Erythroblast (primary cell): ENCODE measurements at regions not wholly inside any gene's neighbourhood (a gene's known extent, or its start where the extent isn't known, plus 50 kb on each side); places are given as distances from the start of the nearest gene placed in this dataset.

Experiments
- GATA1 ChIP-seq: IDR thresholded peaks from 2 replicates; pipeline ENCODE4 v1.6.1; 2011; ENCODE audit warnings: low read depth, mild to moderate bottlenecking, control low read depth, low read length, moderate library complexity
- POLR2A ChIP-seq: IDR thresholded peaks from 2 replicates; pipeline ENCODE4 v1.6.1; 2011; ENCODE audit warnings: mild to moderate bottlenecking, low read length

DNA sequence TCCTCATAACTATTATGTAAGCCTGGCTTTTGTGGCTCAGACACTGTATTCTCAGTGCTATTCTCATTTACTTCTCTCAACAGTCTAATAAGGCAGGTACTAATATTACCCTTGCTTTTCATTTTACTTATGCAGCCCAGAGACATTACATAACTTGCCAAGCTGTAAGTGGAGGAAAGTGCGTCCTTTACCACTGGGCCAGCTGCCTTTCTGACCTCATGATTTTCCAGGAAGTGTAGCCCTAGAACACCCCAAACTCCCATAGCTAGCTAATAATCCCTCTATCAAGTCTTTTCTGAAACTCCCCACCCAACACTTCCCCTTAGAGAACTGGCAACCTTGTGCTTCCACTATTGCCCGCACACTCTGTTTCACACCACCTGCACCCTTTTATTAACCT, 192.9 kb upstream of the HMHB1 start:
- TF ChIP-seq POLR2A (no peak), GATA1 (no peak)
